Skin epidermis (tissue), 12 donors: ENCODE measurements at regions not wholly inside any gene's neighbourhood (a gene's known extent, or its start where the extent isn't known, plus 50 kb on each side); places are given as distances from the start of the nearest gene placed in this dataset.

Experiments
- H3K27ac ChIP-seq, 21 experiments: fragments of 200-600 bp; sonication (generic) in 11 of 21; one replicate each; pipeline ENCODE4 v1.5.0; 2020; ENCODE audit warnings: mild to moderate bottlenecking in 3 of 21, inconsistent platforms in 2 of 21, moderate library complexity in 2 of 21
- H3K4me3 ChIP-seq, 7 experiments: fragments of 200-600 bp; sonication (generic) in 2 of 7; one replicate each; pipeline ENCODE4 v1.5.0; 2020; ENCODE audit warnings: inconsistent platforms in 2 of 7, mild to moderate bottlenecking in 2 of 7, moderate library complexity in 1 of 7

DNA sequence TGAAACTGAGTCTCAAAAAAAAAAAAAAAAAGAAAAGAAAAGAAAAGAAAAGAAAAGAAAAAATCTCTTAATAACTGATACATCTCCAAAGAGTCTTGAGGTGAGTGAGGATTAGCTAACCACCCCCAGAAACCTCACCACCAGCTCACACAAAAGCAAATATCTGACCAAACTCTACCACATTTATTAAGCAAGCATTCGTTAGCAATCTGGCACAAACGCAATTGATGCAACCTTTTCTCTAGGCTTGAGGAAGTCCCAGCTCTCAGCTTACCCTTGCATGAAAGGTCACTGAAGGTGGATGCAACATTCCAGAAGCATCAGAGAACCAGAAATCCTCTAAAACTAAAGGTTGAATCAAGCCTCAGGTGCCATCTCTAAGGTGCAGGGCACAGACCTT lies 231.9 kb upstream of the BCOR start:
- H3K27ac ChIP-seq, result no peak overlapping the region
- no peak overlapping the region for H3K4me3 ChIP-seq

DNA sequence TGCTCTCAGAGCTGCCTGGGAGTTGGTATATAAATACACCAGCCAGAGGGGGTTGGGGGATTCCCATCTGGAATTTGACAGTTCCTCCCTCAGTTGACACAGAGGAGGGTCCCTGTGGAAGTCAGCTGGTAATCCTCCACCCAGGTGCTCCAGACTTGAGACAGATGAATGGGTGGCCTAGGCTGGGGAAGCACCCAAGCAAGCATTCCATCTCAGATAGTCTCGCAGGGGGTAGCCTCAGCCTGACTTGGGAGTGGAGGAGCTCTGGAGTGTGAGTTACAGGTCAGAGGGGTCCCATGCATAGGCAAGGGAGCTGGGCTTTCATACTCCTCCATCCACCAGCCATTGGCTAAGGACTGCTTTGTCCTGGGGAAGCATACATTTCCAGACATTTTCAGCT lies 229.3 kb upstream of the BCOR start:
- Histone ChIP-seq H3K4me3 (no peak overlapping the region), H3K27ac (no peak overlapping the region)

DNA sequence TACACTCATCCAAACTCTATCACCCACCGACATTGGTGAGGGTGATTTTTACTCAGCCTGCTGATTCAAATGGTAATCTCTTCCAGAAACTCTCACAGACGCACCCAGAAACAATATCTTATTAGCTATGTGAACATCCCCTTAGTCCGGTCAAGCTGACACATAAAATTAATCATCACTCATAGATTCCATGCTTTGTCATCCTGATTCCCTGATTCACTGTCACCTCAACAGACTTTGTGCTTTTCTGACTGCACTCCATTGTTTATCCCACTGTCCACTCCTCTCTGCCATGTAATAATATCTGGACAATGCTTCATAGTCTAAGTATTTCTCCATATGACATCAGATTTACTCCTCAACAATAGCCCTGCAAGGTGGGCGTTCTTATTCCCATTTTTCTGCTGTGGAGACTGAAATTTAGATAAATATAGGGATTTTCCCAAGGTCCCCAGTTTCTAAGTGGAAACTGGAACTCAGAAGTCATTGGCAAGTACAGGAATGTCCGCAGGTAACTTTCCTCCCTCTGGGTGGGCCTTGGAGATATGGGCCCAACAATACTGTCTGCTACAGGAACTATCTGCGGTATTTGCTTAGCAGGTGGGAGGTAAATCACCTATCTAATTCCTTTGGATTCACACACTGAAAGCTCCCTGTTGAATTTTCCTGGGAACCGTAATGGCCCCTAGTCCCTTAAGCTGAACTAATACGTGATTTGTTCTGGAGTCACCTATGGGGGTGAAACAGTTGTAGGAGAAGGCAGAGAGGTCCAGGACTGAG lies 228.6 kb upstream of the BCOR start:
- no peak overlapping the region for H3K27ac ChIP-seq
- H3K4me3 ChIP-seq, result no peak overlapping the region

DNA sequence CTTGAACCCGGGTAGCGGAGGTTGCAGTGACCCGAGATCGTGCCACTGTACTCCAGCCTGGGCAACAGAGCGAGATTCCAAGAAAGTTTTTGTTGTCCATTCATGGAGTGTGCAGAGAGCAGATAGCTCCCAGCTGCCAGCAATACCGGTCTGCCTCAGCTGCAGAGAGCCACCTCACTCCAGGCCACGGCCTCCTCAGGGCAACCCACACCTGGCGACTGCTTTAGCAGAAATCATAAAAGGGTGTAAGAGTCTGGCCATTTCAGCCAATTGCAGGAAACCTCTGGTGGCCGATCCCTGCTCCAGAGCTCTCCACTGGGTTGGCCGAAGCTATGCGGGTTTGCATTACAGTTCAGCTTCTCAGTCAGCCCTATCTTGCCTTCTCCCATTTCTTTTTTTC lies 227.4 kb upstream of the BCOR start:
- Histone ChIP-seq H3K27ac (no peak overlapping the region), H3K4me3 (no peak overlapping the region)

DNA sequence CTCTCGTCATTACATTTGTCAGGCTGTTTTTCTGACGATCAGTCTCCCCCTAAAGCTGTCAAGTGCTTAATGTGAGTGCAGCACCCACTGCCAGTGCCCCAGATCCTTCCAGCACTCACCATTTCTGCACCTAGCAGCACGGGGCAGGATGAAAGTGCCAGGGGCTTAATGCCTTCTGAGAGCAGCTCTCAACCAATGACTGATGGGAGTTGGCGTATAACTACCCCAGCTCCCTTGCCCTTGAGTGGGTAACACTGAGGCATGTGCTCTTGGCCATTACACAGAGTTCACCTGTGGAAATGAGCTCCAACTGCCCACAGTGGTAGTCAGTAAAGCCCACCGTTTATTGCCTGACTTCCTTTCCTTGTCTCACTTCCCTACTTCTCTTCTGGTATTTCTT lies 226.2 kb upstream of the BCOR start:
- Histone ChIP-seq H3K27ac (no peak overlapping the region), H3K4me3 (no peak overlapping the region)

DNA sequence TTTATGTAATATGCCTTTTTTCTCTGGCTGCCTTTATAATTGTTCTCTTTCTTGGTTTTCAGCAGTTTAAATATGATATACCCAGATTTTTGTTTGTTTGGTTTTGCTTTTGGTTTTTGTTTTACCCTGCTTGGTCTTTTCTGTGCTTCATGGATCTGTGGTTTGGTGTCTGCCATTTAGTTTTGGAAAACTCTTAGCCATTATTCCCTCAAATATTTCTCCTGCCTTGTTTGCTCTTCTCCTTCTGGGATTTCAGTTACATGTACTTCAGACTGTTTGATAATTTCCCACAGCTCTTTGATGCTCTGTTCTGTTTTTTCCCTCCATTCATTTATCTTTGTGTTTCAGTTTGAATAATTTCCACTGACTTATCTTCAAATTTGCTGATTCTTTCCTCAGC lies 223.1 kb upstream of the BCOR start:
- Histone ChIP-seq H3K27ac (no peak overlapping the region), H3K4me3 (no peak overlapping the region)

DNA sequence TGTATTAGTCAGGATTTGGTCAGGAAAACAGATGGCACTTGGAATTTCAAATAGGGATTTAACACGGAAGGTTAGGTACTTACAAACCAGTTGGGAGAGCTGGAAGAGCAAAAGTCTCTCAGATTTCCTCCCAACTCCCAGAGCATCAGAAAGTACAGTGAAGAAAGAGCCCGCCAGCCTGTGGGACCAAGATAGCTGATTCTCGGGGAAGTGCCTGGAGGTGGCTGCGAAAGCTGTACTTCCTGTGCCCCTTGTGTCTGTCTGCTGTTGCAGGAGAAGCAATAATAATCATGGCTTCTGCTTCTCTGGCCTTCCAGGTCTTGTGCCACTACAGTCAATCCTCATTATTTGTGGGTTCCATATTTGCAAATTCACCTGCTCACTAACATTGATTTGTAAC lies 221.0 kb upstream of the BCOR start:
- no peak overlapping the region for H3K27ac ChIP-seq
- no peak overlapping the region for H3K4me3 ChIP-seq

DNA sequence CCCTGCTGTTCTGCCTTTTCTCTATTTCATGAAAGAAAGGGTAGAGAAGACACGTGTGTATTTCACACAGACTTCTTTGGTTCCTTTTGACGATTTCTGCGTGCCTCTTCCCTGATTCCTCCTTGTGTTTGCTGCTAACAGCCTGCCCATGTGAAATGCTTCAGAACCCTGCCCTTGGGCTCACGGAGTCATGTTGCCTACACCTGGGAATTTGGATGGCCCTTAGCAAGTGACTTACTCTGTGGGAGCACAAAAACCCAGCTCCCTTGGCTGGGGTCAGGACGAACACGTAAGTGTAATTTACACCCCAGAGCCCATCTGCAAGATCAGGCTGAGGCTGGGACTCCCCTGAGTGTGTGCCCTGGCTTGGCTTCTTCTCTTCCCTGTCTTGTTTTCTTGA lies 220.3 kb upstream of the BCOR start:
- H3K27ac ChIP-seq, result no peak overlapping the region

DNA sequence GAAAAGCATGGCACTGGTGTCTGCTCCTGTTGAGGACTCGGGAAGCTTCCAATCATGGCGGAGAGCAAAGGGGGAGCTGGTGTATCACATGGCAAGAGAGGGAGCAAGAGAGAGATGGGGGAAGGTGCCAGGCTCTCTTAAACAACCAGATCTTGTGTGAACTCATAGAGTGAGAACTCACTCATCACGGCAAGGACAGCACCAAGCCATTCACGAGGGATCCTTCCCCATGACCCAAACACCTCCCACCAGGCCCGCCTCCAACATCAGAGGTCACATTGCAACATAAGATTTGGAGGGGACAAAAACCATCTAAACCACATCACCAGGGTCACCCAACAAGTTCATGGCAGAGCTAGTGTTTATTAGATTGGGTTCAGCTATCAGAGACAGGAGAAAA lies 218.7 kb upstream of the BCOR start:
- no peak overlapping the region for H3K4me3 ChIP-seq
- H3K27ac ChIP-seq, result no peak overlapping the region

More for the DNA sequence above, 220.3 kb upstream of the BCOR start:
- H3K4me3 ChIP-seq, result no peak overlapping the region

DNA sequence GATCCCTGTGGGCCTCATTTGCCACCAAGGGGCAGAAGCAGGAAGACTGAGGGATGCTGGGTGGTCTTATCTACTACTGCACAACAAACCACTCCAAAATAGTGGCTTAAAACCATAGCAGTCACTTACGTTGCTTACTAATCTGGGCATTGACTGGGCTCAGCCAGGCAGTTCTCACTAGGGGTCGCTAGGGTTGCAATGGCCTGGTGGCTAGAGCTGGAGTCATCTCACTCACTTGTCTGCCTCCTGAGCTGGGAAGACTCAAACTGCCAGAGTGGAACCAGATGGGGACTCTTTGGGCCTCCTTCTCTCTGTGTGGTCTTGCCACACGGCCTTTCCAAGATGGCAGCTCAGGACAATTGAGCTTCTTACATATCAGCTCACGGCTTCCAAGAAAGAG lies 216.3 kb upstream of the BCOR start:
- H3K4me3 ChIP-seq, result no peak overlapping the region
- H3K27ac ChIP-seq, result no peak overlapping the region

DNA sequence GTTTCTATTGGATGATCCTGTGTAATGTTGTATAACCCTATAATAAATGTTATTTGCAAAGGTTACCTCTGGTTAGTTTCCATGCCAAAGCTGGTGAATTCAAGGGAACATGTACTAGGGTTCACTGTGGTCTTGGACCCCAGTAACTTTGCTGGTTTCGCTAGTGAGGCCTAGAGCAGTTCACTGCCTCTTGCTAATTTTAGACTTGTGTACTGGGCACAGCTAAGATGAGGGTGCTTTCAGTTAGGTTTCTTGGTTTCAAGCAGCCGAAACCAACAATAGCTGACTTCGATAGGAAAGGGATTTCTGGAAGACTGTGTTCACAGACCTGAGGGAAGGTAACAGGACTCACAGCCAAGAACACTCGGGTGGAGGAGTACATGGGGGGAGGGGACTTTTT lies 215.5 kb upstream of the BCOR start:
- no peak overlapping the region for H3K27ac ChIP-seq
- H3K4me3 ChIP-seq, result no peak overlapping the region

DNA sequence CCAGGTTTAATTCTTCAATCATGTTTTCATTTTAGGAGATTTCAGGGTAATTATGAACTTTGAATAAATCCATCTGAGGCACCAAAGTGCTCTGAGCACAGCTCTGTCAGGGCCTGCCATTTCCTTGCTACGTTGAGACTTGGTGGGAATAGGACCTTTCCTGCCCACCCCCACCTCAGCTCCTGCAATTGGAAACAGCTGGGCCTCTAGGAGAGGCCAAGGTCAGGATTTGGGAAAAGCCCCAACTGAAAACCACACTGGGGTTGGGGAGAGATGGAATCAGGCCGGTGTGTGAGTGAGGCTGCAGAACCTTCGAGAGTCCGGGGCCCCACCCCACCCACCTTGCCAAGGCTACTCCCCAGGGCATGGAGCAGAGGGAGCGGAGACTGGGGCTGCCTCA lies 212.7 kb upstream of the BCOR start:
- no peak overlapping the region for H3K27ac ChIP-seq
- no peak overlapping the region for H3K4me3 ChIP-seq

DNA sequence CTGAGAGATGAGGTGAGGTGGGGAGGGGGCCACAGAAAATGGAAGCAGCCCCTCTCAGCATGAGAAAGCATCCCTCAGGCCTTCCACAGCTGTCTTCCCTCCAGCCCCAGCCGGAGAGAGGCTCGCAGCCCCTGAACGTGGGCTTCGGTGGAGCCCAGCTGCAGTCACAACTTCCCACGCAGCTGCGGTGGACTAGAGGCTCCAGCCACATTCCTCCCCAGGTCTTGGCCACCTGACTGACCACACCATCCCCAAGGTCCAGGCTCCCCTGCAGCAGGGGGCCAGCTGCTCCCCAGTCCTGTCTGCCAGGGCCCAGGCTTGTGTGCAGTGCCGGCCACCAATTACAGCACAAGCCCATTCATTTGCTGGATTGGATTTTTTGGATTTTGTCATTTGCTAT lies 212.3 kb upstream of the BCOR start:
- H3K27ac ChIP-seq, result no peak overlapping the region
- H3K4me3 ChIP-seq, result no peak overlapping the region

DNA sequence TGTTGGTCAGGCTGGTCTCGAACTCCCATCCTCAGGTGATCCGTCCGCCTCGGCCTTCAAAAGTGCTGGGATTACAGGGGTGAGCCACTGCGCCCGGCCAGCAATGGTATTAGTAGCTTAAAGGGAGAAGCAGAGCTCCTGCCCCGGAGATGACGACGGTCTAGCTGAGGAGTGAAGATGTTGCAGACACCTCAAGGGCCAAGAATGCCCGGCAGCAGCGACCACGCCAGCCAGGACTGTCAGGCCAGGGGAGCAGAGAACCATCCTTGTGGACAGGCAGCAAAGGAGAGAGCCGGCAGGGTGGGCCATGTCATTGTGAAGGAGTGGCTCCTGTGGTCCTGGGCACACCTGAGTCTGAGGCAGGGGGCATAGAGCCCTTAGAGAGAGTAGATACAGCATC lies 210.1 kb upstream of the BCOR start:
- H3K27ac ChIP-seq, result no peak overlapping the region

DNA sequence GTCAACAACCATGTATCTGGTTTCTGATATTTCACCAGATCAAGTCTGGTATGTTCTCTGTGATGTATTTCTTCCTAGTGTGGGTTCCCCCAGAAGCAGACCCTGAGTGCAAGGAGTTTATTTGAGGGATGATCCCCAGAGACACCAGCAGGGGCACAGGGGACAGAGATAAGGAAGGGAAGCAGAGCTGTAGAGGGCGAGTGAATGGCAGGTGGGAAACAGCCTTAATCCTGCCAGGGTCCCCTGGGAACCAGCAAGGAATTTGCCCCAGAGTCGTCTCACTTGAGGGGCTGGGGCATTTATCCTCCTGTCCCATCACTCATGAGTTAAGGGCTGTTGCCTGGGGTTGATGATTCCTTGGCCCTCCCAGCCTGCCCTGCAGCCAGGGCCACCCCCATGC lies 206.4 kb upstream of the BCOR start:
- Histone ChIP-seq H3K27ac (no peak overlapping the region), H3K4me3 (no peak overlapping the region)

More for the DNA sequence above, 210.1 kb upstream of the BCOR start:
- no peak overlapping the region for H3K4me3 ChIP-seq

DNA sequence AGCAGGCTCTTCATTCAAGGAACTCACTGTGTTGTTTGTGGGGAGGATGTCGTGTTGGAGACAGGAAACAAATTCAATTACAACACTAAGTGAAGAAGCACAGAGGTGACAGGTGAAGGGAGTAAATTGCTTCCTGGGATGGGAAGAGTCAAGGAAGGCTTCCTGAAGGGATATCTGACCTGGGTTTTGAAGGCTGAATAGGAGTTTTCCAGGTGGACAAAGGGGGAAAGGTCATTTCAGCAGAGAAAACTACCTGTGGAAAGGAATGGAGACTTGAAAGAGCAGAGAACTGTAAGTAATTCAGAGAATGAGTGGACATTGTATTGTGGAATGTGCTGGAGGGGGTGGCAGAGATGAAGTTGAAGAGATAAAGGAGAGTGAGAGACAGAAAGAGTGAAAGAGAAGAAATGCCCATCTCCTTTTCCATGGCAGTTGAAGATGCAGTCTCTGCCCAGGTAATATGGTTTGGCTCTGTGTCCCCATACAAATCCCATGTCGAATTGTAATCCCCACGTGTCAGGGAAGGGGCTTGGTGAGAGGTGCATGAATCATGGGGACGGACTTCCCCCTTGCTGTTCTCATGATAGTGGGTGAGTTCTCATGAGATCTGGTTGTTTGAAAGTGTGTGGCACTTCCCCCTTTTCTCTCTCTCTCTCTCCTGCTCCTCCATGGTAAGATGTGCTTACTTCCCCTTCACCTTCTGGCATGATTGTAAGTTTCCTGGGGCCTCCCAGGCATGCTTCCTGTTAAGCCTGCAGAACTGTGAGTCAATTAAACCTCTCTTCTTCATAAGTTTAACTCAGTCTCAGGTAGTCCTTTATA lies 205.7 kb upstream of the BCOR start:
- no peak overlapping the region for H3K27ac ChIP-seq
- H3K4me3 ChIP-seq, result no peak overlapping the region

DNA sequence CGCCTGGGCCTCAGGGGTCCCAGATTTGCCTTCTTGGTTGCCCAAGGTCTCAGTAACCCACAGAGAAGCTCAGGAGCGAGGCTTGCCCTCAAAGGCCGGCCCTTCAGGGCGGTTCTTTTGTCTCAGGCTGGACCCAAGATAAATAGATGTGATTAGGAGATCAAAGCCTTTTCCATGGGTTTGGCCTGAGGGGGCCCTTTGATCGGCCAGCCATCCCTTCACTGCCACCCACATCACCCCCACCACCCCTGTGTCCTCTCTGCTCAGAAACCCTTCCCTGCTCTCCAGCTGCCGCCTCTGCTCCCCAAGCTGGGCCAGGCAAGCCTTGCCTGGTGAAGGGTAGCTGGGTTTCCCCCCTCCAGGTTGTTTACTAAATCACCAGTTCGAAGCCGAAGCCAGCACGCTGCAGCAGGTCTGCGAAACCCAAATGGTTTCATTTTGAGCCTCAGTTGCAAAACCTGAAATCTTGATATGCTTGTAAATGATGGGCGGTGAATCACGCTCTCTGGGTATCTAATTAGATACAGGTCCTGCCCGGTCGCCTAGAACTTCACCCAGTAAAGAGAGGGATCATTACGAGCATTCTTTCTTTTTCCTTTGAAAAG lies 202.6 kb upstream of the BCOR start:
- no peak overlapping the region for H3K4me3 ChIP-seq
- no peak overlapping the region for H3K27ac ChIP-seq

DNA sequence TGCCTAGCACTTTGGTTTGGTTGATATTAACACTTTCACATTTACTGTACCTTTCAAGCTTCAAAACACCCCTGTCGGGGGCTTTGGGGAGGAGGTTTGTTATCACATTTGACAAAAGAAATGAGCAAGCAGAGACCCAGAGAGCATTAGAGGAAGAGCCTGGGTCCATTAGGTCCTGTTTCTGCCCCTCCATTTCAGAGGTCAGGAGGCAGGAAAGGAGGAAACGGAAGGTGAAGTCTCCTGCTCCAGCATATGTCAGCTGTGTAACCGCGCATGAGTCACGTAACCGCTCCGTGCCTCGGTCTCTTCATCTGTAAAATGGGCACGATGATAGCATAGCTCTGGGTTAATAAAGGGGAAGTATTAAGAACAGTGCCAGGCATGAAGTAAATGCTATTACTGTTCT lies 201.9 kb upstream of the BCOR start:
- Histone ChIP-seq H3K4me3 (no peak overlapping the region), H3K27ac (no peak overlapping the region)

DNA sequence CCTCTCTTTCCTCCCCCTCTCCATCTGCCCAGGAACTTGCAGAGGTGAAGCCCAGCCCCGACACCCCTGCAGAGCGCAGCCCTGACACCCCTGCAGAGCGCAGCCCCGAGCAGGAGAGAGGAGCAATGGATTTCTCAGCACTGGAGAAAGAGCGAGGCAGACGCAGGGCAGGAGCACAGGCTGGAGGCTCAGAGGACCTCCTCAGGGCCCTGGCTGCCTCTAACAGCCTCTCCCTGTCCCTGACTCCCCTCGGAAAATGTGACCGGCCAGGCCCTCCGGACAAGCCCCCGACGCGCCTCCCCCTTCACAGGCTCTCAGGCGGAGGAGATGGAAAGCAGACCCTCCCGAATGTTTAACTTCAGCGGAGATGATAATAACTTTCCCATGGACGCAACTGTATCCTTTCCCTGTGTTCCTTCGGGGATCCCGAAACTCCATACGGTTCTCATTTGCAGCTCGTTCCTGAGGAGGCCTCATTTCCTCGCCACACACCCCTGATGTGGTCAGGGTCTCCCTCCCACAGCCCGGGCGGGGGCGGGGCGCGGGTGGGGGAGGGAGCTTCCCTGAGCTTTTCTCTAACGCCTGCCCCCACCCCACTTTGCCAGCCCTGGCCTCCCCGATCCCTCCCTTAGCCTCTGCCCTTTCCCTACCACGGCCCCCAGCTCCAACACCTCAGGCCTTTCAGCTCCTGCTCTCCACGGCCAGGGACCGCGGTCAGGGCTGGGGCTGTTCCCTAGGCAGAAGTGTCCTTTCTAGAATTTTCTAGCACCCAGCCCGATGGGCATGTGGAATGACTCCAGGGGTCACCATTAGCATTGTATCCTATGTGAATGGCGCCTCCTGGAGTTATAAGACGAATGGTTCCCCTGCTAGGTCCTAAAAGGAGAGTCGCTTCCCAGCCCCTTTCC lies 201.1 kb upstream of the BCOR start:
- Histone ChIP-seq H3K27ac (no peak overlapping the region), H3K4me3 (no peak overlapping the region)

DNA sequence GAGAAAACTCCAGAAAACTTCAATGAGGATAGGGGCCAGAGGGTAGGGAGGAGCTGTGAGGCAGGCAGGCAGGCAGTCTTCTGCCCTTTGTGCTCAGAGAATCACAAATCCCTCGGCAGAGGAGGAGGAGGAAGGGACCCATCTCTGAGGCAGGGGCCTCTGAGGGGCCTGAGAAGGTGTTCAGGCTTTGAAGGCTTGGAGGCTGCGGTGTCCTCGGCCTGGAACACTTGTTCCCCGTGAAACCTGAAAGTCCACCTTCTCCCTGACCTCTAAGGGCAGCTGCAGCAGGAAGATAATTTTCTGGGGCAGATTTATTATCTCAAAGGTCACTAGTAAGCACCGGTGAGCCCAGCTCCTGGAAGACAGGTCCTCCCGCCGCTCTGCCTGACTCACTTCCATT lies 200.3 kb upstream of the BCOR start:
- Histone ChIP-seq H3K4me3 (no peak overlapping the region), H3K27ac (no peak overlapping the region)
